ENCODE measurements at regions not wholly inside any gene's neighbourhood (a gene's known extent, or its start where the extent isn't known, plus 50 kb on each side); places are given as distances from the start of the nearest gene placed in this dataset.

DNA sequence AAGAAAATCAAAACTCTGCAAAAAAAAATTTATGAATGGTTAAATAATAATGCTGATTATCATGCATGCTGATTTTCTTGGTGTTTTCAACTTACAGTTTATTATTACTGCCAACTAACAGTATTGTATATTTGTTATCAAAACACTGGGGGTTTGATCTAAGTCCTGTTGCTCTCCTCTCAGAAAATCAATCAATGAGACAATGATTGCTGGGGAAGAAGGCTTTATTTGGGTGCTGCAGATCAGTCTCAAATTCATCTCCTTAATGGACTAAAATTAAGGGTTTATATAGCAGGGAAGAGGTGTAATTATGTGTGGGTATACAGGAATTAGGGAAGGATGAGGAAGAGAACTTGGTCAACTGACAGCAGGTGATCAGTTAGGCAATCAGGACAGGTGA is 565.5 kb upstream of the CDH6 start:
- Mint-ChIP-seq H3K36me3 (no peaks in the 10 kb centered on the region), H3K27ac (no peak overlapping the region), H3K4me3 (no peak overlapping the region), H3K27me3 (no peaks in the 10 kb centered on the region), H3K9me3 (peaks cover 9% of the 10 kb centered on the region), H3K4me1 (no peaks in the 10 kb centered on the region)
- no peak for ATAC-seq (ENCODE audit: low read depth)
- POLR2A ChIA-PET, result no interaction called here
- no peak for DNase-seq

DNA sequence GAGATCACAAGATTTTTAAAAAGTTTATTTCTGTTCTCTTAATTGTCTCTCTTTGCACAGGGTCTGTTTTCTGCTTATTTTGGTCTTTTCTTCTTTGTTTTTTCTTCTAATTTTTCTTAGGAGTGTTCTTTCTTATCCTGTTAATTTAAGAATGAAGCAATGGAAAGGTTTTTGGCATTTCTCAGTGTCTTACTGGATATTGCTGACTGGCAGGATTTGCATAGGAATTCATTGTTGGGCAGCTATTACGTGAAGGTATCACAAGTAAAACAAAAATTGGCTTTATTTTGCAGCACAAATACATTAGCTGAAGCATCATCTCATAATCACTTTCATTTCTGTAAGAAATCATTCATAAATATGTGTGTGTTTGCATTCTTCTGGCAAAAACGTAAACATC is 566.9 kb upstream of the CDH6 start:
- POLR2A ChIA-PET, result no interaction called here
- Mint-ChIP-seq H3K27ac (no peak overlapping the region), H3K27me3 (no peaks in the 10 kb centered on the region), H3K4me3 (no peak overlapping the region), H3K4me1 (no peaks in the 10 kb centered on the region), H3K36me3 (no peaks in the 10 kb centered on the region), H3K9me3 (peaks cover 9% of the 10 kb centered on the region)
- no peak for DNase-seq
- no peak for ATAC-seq (ENCODE audit: low read depth)

- Mint-ChIP-seq H3K27ac (no peak overlapping the region), H3K36me3 (no peaks in the 10 kb centered on the region), H3K27me3 (no peaks in the 10 kb centered on the region), H3K4me3 (no peak overlapping the region), H3K9me3 (peaks cover 3% of the 10 kb centered on the region), H3K4me1 (no peaks in the 10 kb centered on the region)
- DNase-seq (no peak), ATAC-seq (ENCODE audit: low read depth) (no peak)
- POLR2A ChIA-PET, result no interaction called here
These were observed 572.9 kb upstream of the CDH6 start for GRCh38 chr5:30620481-30621085.

DNA sequence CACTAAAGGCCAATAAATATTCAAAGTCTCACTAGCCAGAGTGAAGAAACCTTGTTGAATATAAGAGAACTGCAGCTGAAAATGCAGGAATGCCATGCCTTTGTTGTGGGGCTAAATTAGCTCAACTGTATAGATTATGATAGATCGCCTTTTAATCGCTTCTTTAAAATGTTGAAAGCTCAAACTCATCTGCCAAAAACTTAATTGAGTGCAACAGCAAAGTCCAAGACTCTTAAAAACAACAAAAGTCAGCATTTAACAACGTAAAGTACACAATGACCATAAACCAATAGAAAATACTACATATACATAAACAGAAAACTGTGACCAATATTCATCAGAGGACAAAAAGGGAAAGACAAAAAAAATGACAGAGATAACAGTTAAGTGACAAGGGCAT is 585.0 kb upstream of the CDH6 start:
- H3K9me3 Mint-ChIP-seq, result peaks cover 6% of the 10 kb centered on the region
- no peak overlapping the region for H3K4me3 Mint-ChIP-seq
- H3K27me3 Mint-ChIP-seq, result no peaks in the 10 kb centered on the region
- POLR2A ChIA-PET, result no interaction called here
- no peaks in the 10 kb centered on the region for H3K4me1 Mint-ChIP-seq
- ATAC-seq (ENCODE audit: low read depth), result no peak
- no peaks in the 10 kb centered on the region for H3K36me3 Mint-ChIP-seq
- no peak for DNase-seq
- H3K27ac Mint-ChIP-seq, result no peak overlapping the region

- POLR2A ChIA-PET, result no interaction called here
- no peak for DNase-seq
These were observed 586.1 kb upstream of the CDH6 start for GRCh38 chr5:30607301-30607894.

GRCh38 chr5:30605693-30606268 is 587.7 kb upstream of the CDH6 start:
- POLR2A ChIA-PET, result no interaction called here
- H3K27me3 Mint-ChIP-seq, result no peaks in the 10 kb centered on the region
- no peaks in the 10 kb centered on the region for H3K4me1 Mint-ChIP-seq
- no peak overlapping the region for H3K27ac Mint-ChIP-seq
- H3K36me3 Mint-ChIP-seq, result no peaks in the 10 kb centered on the region
- DNase-seq (no peak), ATAC-seq (ENCODE audit: low read depth) (no peak)
- H3K4me3 Mint-ChIP-seq, result no peak overlapping the region
- H3K9me3 Mint-ChIP-seq, result peaks cover 4% of the 10 kb centered on the region

More at GRCh38 chr5:30607301-30607894, 586.1 kb upstream of the CDH6 start:
- Mint-ChIP-seq H3K4me1 (no peaks in the 10 kb centered on the region), H3K27me3 (no peaks in the 10 kb centered on the region), H3K36me3 (no peaks in the 10 kb centered on the region), H3K9me3 (peaks cover 2% of the 10 kb centered on the region), H3K27ac (no peak overlapping the region), H3K4me3 (no peak overlapping the region)
- no peak for ATAC-seq (ENCODE audit: low read depth)

GRCh38 chr5:30604648-30605262 is 588.7 kb upstream of the CDH6 start:
- Mint-ChIP-seq H3K27me3 (no peaks in the 10 kb centered on the region), H3K4me1 (no peaks in the 10 kb centered on the region), H3K27ac (no peak overlapping the region), H3K36me3 (no peaks in the 10 kb centered on the region), H3K4me3 (no peak overlapping the region), H3K9me3 (peaks cover 3% of the 10 kb centered on the region)
- POLR2A ChIA-PET, result no interaction called here
- ATAC-seq (ENCODE audit: low read depth), result no peak
- DNase-seq, result no peak

- Mint-ChIP-seq H3K36me3 (no peaks in the 10 kb centered on the region), H3K4me3 (no peak overlapping the region), H3K4me1 (no peaks in the 10 kb centered on the region), H3K27me3 (no peaks in the 10 kb centered on the region), H3K9me3 (peaks cover 13% of the 10 kb centered on the region), H3K27ac (no peak overlapping the region)
- DNase-seq (no peak), ATAC-seq (ENCODE audit: low read depth) (no peak)
- POLR2A ChIA-PET, result no interaction called here
These were observed 592.6 kb upstream of the CDH6 start for GRCh38 chr5:30600892-30601291.

- no peak for ATAC-seq (ENCODE audit: low read depth)
- peaks cover 15% of the 10 kb centered on the region for H3K9me3 Mint-ChIP-seq
- H3K27ac Mint-ChIP-seq, result no peak overlapping the region
- POLR2A ChIA-PET, result no interaction called here
- no peaks in the 10 kb centered on the region for H3K4me1 Mint-ChIP-seq
- no peaks in the 10 kb centered on the region for H3K36me3 Mint-ChIP-seq
- no peak overlapping the region for H3K4me3 Mint-ChIP-seq
- DNase-seq, result no peak
- H3K27me3 Mint-ChIP-seq, result no peaks in the 10 kb centered on the region
These were observed 596.9 kb upstream of the CDH6 start for GRCh38 chr5:30596495-30597064.

- H3K4me3 Mint-ChIP-seq, result no peak overlapping the region
- ATAC-seq (ENCODE audit: low read depth) (no peak), DNase-seq (no peak)
- no peak overlapping the region for H3K27ac Mint-ChIP-seq
- H3K9me3 Mint-ChIP-seq, result peaks cover 12% of the 10 kb centered on the region
- H3K4me1 Mint-ChIP-seq, result no peaks in the 10 kb centered on the region
- H3K36me3 Mint-ChIP-seq, result no peaks in the 10 kb centered on the region
- POLR2A ChIA-PET, result no interaction called here
- no peaks in the 10 kb centered on the region for H3K27me3 Mint-ChIP-seq
These were observed 599.2 kb upstream of the CDH6 start for GRCh38 chr5:30594331-30594730.

DNA sequence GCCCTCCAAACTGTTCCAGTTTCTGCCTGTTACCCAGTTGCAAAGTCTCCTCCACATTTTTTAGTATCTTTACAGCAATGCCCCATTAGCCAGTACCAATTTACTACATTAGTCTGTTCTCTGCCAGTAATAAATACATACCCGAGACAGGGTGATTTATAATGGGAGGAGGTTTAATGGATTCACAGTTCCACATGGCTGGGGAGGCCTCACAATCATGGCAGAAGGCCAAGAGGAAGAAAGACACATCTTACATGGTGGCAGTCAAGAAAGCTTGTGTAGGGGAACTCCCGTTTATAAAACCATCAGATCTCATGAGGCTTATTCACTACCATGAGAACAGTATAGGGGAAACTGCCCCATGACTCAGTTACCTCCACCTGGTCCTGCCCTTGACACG is 600.7 kb upstream of the CDH6 start:
- POLR2A ChIA-PET, result no interaction called here

DNA sequence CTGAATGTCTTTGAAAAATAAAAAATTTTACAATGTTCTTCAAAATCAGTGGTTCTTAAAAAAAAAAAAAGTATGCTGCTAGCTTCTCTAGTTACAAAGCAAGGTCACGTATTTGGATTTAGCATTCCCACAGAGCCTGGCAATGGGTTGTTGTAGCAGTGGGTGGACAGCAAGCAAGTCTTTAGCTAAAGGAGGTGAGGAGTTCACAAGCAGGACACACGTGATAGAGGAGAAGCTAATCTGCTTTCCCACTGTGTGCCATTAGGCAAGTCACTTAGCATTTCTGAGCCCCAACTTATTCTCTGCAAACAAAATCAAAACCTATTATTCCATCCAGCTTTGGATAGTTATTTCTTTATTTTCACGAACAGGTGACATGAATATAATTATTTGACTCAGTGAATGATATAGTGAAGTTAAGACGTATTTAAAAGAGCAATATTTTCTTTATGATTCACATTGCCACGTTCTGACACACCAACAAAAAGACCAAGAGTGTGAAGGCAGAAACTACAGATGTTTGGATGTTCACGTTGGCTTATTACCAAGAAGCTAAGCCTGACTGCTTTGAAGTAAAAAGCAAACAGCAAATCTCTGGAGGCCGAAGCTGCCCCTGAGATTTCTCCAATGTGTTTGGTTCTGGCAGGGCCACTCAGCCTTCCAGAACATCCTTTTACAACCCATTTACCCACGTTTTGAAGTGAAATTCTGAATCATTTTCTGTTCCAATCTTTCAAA is 612.1 kb upstream of the CDH6 start:
- DNase-seq (no peak), ATAC-seq (ENCODE audit: low read depth) (no peak)
- Mint-ChIP-seq H3K27me3 (no peaks in the 10 kb centered on the region), H3K4me3 (no peak overlapping the region), H3K36me3 (no peaks in the 10 kb centered on the region), H3K4me1 (no peaks in the 10 kb centered on the region), H3K9me3 (peaks cover 3% of the 10 kb centered on the region), H3K27ac (no peak overlapping the region)
- POLR2A ChIA-PET, result no interaction called here

More for the DNA sequence above, 600.7 kb upstream of the CDH6 start:
- DNase-seq (no peak), ATAC-seq (ENCODE audit: low read depth) (no peak)
- Mint-ChIP-seq H3K4me1 (no peaks in the 10 kb centered on the region), H3K4me3 (no peak overlapping the region), H3K27me3 (no peaks in the 10 kb centered on the region), H3K9me3 (peaks cover 11% of the 10 kb centered on the region), H3K36me3 (no peaks in the 10 kb centered on the region), H3K27ac (no peak overlapping the region)

- no peak for ATAC-seq (ENCODE audit: low read depth)
- no peak overlapping the region for H3K27ac Mint-ChIP-seq
These were observed 618.7 kb upstream of the CDH6 start for GRCh38 chr5:30574761-30575160.

More at GRCh38 chr5:30574761-30575160, 618.7 kb upstream of the CDH6 start:
- H3K4me1 Mint-ChIP-seq, result no peaks in the 10 kb centered on the region
- no peak for DNase-seq
- POLR2A ChIA-PET, result no interaction called here
- H3K9me3 Mint-ChIP-seq, result no peaks in the 10 kb centered on the region
- no peaks in the 10 kb centered on the region for H3K36me3 Mint-ChIP-seq
- no peak overlapping the region for H3K4me3 Mint-ChIP-seq
- no peaks in the 10 kb centered on the region for H3K27me3 Mint-ChIP-seq

All from activated naive CD8-positive, alpha-beta T cell treated with anti-CD3 and anti-CD28 coated beads, Interleukin-2, amount 10 ng/mL, durations not matched to agents 7 days and 5 days (primary cell).